ENCODE measurements at regions not wholly inside any gene's neighbourhood (a gene's known extent, or its start where the extent isn't known, plus 50 kb on each side); places are given as distances from the start of the nearest gene placed in this dataset.

- H3K9me3 ChIP-seq = no peaks in the 10 kb centered on the region
- WGBS = 60% methylated on average over 4 of the region's 6 CpGs
- TF ChIP-seq POLR2A (IDR thresholded peaks at IDR 0.05; ENCODE audit: low read depth) = no peak
- H3K4me1 ChIP-seq = no peaks in the 10 kb centered on the region
- intact Hi-C loops (cut with DNase I) = no loop called here
- H3K27me3 ChIP-seq = peaks cover 0 to 5% (median 0%) of the 10 kb centered on the region in 4 donors
- DNase-seq (ENCODE audit: extremely low spot score) = no peak
- peak overlapping the region in 3 of 4 donors; percentile 5 to 45 (median 40) for H3K27ac ChIP-seq (replicated peaks in 1 of 4)
- no peak overlapping the region for H3K4me3 ChIP-seq
- H3K36me3 ChIP-seq = no peaks in the 10 kb centered on the region
Measured at GRCh38 chr15:69524296-69524695, 71.7 kb downstream of the RPLP1 start.

GRCh38 chr15:69524814-69525213, 72.2 kb downstream of the RPLP1 start:
- no peaks in the 10 kb centered on the region for H3K4me1 ChIP-seq
- H3K9me3 ChIP-seq = no peaks in the 10 kb centered on the region
- no peaks in the 10 kb centered on the region for H3K36me3 ChIP-seq
- TF ChIP-seq, protein P1, sequence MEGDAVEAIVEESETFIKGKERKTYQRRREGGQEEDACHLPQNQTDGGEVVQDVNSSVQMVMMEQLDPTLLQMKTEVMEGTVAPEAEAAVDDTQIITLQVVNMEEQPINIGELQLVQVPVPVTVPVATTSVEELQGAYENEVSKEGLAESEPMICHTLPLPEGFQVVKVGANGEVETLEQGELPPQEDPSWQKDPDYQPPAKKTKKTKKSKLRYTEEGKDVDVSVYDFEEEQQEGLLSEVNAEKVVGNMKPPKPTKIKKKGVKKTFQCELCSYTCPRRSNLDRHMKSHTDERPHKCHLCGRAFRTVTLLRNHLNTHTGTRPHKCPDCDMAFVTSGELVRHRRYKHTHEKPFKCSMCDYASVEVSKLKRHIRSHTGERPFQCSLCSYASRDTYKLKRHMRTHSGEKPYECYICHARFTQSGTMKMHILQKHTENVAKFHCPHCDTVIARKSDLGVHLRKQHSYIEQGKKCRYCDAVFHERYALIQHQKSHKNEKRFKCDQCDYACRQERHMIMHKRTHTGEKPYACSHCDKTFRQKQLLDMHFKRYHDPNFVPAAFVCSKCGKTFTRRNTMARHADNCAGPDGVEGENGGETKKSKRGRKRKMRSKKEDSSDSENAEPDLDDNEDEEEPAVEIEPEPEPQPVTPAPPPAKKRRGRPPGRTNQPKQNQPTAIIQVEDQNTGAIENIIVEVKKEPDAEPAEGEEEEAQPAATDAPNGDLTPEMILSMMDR (IDR thresholded peaks at IDR 0.05) = no peak
- TF ChIP-seq POLR2A (IDR thresholded peaks at IDR 0.05; ENCODE audit: low read depth) (no peak), EP300 (IDR thresholded peaks at IDR 0.05) (no peak), POLR2AphosphoS5 (IDR thresholded peaks at IDR 0.05) (no peak)
- 84% methylated on average over 7 of the region's 7 CpGs for WGBS
- no peak for DNase-seq (ENCODE audit: extremely low spot score)
- H3K27ac ChIP-seq (replicated peaks in 1 of 4) = peak overlapping the region in 1 of 4 donors; percentile 45
- intact Hi-C loops (cut with DNase I) = no loop called here
- no peak overlapping the region for H3K4me3 ChIP-seq
- peaks cover 0 to 5% (median 0%) of the 10 kb centered on the region in 4 donors for H3K27me3 ChIP-seq

GRCh38 chr15:69525543-69525942, 72.9 kb downstream of the RPLP1 start:
- no peak for DNase-seq (ENCODE audit: extremely low spot score)
- TF ChIP-seq EP300 (IDR thresholded peaks at IDR 0.05) (no peak), POLR2AphosphoS5 (IDR thresholded peaks at IDR 0.05) (no peak), POLR2A (IDR thresholded peaks at IDR 0.05; ENCODE audit: low read depth) (no peak)
- TF ChIP-seq, protein P1 (IDR thresholded peaks at IDR 0.05) = no peak
- H3K36me3 ChIP-seq = no peaks in the 10 kb centered on the region
- peak overlapping the region; percentile 4 to 48 (median 14) for H3K27ac ChIP-seq (replicated peaks in 1 of 4)
- intact Hi-C loops (cut with DNase I) = no loop called here
- no peaks in the 10 kb centered on the region for H3K4me1 ChIP-seq
- H3K27me3 ChIP-seq = peaks cover 0 to 5% (median 0%) of the 10 kb centered on the region in 4 donors
- 91% methylated on average over 6 of the region's 6 CpGs for WGBS
- no peaks in the 10 kb centered on the region for H3K9me3 ChIP-seq
- H3K4me3 ChIP-seq = no peak overlapping the region

DNA sequence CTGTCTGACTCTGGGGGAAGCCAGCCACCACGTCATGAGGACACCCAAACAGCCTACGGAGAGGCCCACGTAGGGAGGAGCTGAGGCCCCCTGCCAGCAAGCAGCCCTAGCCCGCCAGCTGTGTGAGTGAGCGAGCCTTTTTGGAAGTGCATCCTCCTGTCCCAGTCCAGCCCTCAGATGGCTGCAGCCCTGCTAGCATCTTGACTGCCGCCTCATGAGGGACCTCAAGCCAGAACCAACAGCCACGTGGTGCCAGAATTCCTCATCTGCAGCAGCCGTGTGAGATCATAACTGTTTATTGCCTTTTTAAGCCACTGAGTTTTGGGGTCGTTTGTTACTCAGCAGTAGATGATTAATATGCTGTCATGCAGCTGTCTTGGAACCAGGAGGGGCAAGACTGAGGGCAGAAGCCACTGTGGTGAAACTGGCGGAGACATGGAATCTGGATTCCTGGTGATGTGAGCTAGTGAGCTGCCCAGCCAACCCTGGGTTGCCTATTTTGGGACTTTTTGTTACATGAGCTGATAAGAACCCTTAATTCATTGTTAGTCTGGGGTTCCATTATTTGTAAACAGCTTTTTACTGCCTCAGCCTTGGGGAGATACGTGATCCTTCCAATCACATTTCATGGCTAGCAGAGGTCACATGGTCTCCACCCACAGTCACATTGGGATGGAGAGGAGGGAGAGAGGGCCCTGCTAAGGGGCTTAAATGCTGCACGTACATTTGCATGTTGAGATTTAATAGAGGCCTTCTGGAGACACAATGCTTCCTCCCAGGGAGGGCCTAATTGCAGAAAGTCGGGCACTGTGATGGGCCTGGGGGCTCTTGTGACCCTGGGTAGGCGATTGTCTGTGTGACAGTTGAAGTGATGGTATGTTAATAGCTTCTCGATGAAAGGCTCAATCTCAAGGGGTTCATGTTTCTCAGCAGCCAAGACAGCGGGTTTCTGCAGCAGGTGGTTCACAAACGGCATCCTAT, 73.8 kb downstream of the RPLP1 start:
- TF ChIP-seq POLR2A (IDR thresholded peaks at IDR 0.05; ENCODE audit: low read depth) (no peak), POLR2AphosphoS5 (IDR thresholded peaks at IDR 0.05) (no peak), EP300 (IDR thresholded peaks at IDR 0.05) (no peak)
- TF ChIP-seq, protein P1 (IDR thresholded peaks at IDR 0.05) = no peak
- Histone ChIP-seq H3K27me3 (peaks cover 0 to 9% (median 0%) of the 10 kb centered on the region in 4 donors), H3K4me3 (no peak overlapping the region), H3K27ac (replicated peaks in 1 of 4) (peak overlapping the region; percentile 4 to 48 (median 14)), H3K36me3 (no peaks in the 10 kb centered on the region), H3K4me1 (peaks cover 0 to under 1% (median 0%) of the 10 kb centered on the region in 4 donors), H3K9me3 (no peaks in the 10 kb centered on the region)
- DNase-seq (ENCODE audit: extremely low spot score) = no peak
- 58% methylated on average over 10 of the region's 17 CpGs for WGBS
- intact Hi-C loops (cut with DNase I) = no loop called here

GRCh38 chr15:69529141-69529540, 76.5 kb downstream of the RPLP1 start:
- peaks cover 0 to 9% (median 0%) of the 10 kb centered on the region in 4 donors for H3K27me3 ChIP-seq
- H3K4me3 ChIP-seq = no peak overlapping the region
- H3K9me3 ChIP-seq = no peaks in the 10 kb centered on the region
- intact Hi-C loops (cut with DNase I) = no loop called here
- H3K4me1 ChIP-seq = peaks cover 0 to 5% (median 2%) of the 10 kb centered on the region in 4 donors
- no peak for DNase-seq (ENCODE audit: extremely low spot score)
- no peaks in the 10 kb centered on the region for H3K36me3 ChIP-seq
- no peak overlapping the region for H3K27ac ChIP-seq (replicated peaks in 1 of 4)
- WGBS = 86% methylated on average over 5 of the region's 5 CpGs
- TF ChIP-seq, protein P1 (IDR thresholded peaks at IDR 0.05) = no peak
- TF ChIP-seq POLR2A (IDR thresholded peaks at IDR 0.05; ENCODE audit: low read depth) (no peak), EP300 (IDR thresholded peaks at IDR 0.05) (no peak), POLR2AphosphoS5 (IDR thresholded peaks at IDR 0.05) (no peak)

All from esophagus muscularis mucosa (tissue), 4 donors.